SU-DHL-6 (cell line): ENCODE measurements at regions not wholly inside any gene's neighbourhood (a gene's known extent, or its start where the extent isn't known, plus 50 kb on each side); places are given as distances from the start of the nearest gene placed in this dataset.
"Not testable (repeated sequence)": the region's sequence is repeated elsewhere in the genome, so short reads cannot be mapped to it uniquely, and the experiment has no call there.

Source experiments
- H2AFZ ChIP-seq: fragments of 200-600 bp; sonication (generic); 2 replicates; pipeline ENCODE4 v1.6.1; 2014; ENCODE audit warnings: low read depth, mild to moderate bottlenecking, moderate library complexity, mixed read lengths, antibody characterized with exemption, low read length; ENCODE audit not compliant: severe bottlenecking
- H3F3A ChIP-seq: fragments of 200-600 bp; shearing (Covaris generic); 2 replicates; pipeline ENCODE4 v1.6.0; 2016; ENCODE audit warnings: antibody characterized with exemption, mild to moderate bottlenecking; ENCODE audit not compliant: insufficient read depth
- H3K27ac ChIP-seq: fragments of 200-600 bp; sonication (generic); 2 replicates; pipeline ENCODE4 v1.5.1; 2016; ENCODE audit warnings: low read depth, mild to moderate bottlenecking, low read length, moderate library complexity, mixed read lengths
- H3K27me3 ChIP-seq: fragments of 200-600 bp; sonication (generic), shearing (Covaris generic); 2 replicates; pipeline ENCODE4 v1.6.0; 2014; ENCODE audit warnings: mild to moderate bottlenecking, low read length
- H3K36me3 ChIP-seq: fragments of 200-600 bp; sonication (generic); 2 replicates; pipeline ENCODE4 v1.6.1; 2014; ENCODE audit warnings: mild to moderate bottlenecking, low read length, mixed read lengths
- H3K4me2 ChIP-seq: fragments of 300-600, 200-600 bp; shearing (Covaris generic), sonication (generic); 2 replicates; pipeline ENCODE4 v1.6.0; 2014; ENCODE audit warnings: low read length, low read depth, mild to moderate bottlenecking; ENCODE audit not compliant: poor library complexity, severe bottlenecking
- H3K4me3 ChIP-seq: fragments of 200-600 bp; sonication (generic); 2 replicates; pipeline ENCODE4 v1.5.1; 2014; ENCODE audit warnings: antibody characterized with exemption, low read length, mild to moderate bottlenecking, mixed read lengths; ENCODE audit not compliant: insufficient read depth, poor library complexity, severe bottlenecking
- H3K79me2 ChIP-seq: fragments of 200-600 bp; sonication (generic); 2 replicates; pipeline ENCODE4 v1.6.1; 2014; ENCODE audit warnings: mild to moderate bottlenecking, low read length, moderate library complexity; ENCODE audit not compliant: insufficient read depth
- H3K9ac ChIP-seq: fragments of 200-600 bp; sonication (generic); 2 replicates; pipeline ENCODE4 v1.7.0; 2014; ENCODE audit warnings: mild to moderate bottlenecking, low read length
- H3K9me2 ChIP-seq: fragments of 200-600 bp; sonication (generic); replicated peaks from 2 replicates; pipeline ENCODE4 v1.6.1; 2014; ENCODE audit warnings: low read length; ENCODE audit not compliant: insufficient read depth
- H3K9me3 ChIP-seq: fragments of 200-600 bp; sonication (generic); 2 replicates; pipeline ENCODE4 v1.6.1; 2014; ENCODE audit warnings: low read length, mixed read lengths; ENCODE audit not compliant: insufficient read depth
- H4K20me1 ChIP-seq: fragments of 200-600 bp; sonication (generic); 2 replicates; pipeline ENCODE4 v1.6.1; 2014; ENCODE audit warnings: low read depth, mild to moderate bottlenecking, antibody characterized with exemption, low read length, moderate library complexity, mixed read lengths
- CTCF ChIP-seq: fragments of 200-600 bp; sonication (generic); IDR thresholded peaks from one replicate; pipeline ENCODE4 v1.5.1; 2017; ENCODE audit warnings: antibody characterized with exemption, mild to moderate bottlenecking, low read length, moderate library complexity; ENCODE audit not compliant: insufficient read depth, poor library complexity, severe bottlenecking
- EZH2phosphoT487 ChIP-seq: fragments of 200-600 bp; sonication (generic), shearing (Covaris generic); conservative IDR thresholded peaks from 2 replicates; pipeline ENCODE4 v1.6.1; 2018; ENCODE audit warnings: mild to moderate bottlenecking, antibody characterized with exemption, low read length, moderate library complexity, mixed read lengths

- Histone ChIP-seq H3K9ac (no peak overlapping the region), H3K27ac (no peak overlapping the region), H3K4me3 (no peak overlapping the region), H3K36me3 (no peaks in the 10 kb centered on the region), H3K4me2 (no peak overlapping the region), H3K79me2 (no peaks in the 10 kb centered on the region), H4K20me1 (no peaks in the 10 kb centered on the region), H3K27me3 (no peaks in the 10 kb centered on the region), H3K9me2 (no peaks in the 10 kb centered on the region), H3K9me3 (no peaks in the 10 kb centered on the region), H3F3A (no peaks in the 10 kb centered on the region), H2AFZ (no peak overlapping the region)
- TF ChIP-seq CTCF (no peak), EZH2phosphoT487 (no peak)
These were observed 632.9 kb downstream of the EPHA3 start for GRCh38 chr3:89740080-89740880.

- Histone ChIP-seq H3K79me2 (no peaks in the 10 kb centered on the region), H3F3A (no peaks in the 10 kb centered on the region), H3K9me3 (peaks cover under 1% of the 10 kb centered on the region; the same call in 1 of the 2 replicates), H2AFZ (no peak overlapping the region), H3K4me2 (no peak overlapping the region), H3K27ac (no peak overlapping the region), H3K27me3 (no peaks in the 10 kb centered on the region), H3K4me3 (no peak overlapping the region), H3K9ac (no peak overlapping the region), H4K20me1 (no peaks in the 10 kb centered on the region), H3K36me3 (no peaks in the 10 kb centered on the region), H3K9me2 (no peaks in the 10 kb centered on the region)
- no peak for TF ChIP-seq CTCF
- no peak for TF ChIP-seq EZH2phosphoT487
These were observed 633.4 kb downstream of the EPHA3 start for GRCh38 chr3:89740881-89741177.

GRCh38 chr3:89742546-89742945, 635.1 kb downstream of the EPHA3 start:
- no peaks in the 10 kb centered on the region for H3K36me3 ChIP-seq
- H4K20me1 ChIP-seq: no peaks in the 10 kb centered on the region
- H3K9ac ChIP-seq: no peak overlapping the region
- no peak overlapping the region for H3K27ac ChIP-seq
- H3K27me3 ChIP-seq: no peaks in the 10 kb centered on the region
- H3K4me2 ChIP-seq: no peak overlapping the region
- no peak overlapping the region for H2AFZ ChIP-seq
- no peaks in the 10 kb centered on the region for H3K9me2 ChIP-seq
- peaks cover 3% of the 10 kb centered on the region; the same call in 1 of the 2 replicates for H3K9me3 ChIP-seq
- H3F3A ChIP-seq: no peaks in the 10 kb centered on the region
- H3K4me3 ChIP-seq: no peak overlapping the region
- no peaks in the 10 kb centered on the region for H3K79me2 ChIP-seq
- TF ChIP-seq EZH2phosphoT487: no peak
- TF ChIP-seq CTCF: no peak

- not testable (repeated sequence) for H3K4me2 ChIP-seq
These were observed 640.3 kb downstream of the EPHA3 start for GRCh38 chr3:89747541-89748278.

More at GRCh38 chr3:89747541-89748278, 640.3 kb downstream of the EPHA3 start:
- H3K36me3 ChIP-seq, H3K27me3 ChIP-seq, H4K20me1 ChIP-seq, H3K27ac ChIP-seq, H3K9me3 ChIP-seq, H3K9me2 ChIP-seq, H2AFZ ChIP-seq, H3K9ac ChIP-seq, H3K79me2 ChIP-seq, H3F3A ChIP-seq, H3K4me3 ChIP-seq: not testable (repeated sequence)
